Panc1 (cell line): ENCODE measurements at regions not wholly inside any gene's neighbourhood (a gene's known extent, or its start where the extent isn't known, plus 50 kb on each side); places are given as distances from the start of the nearest gene placed in this dataset.

ENCODE experiments used
- ATAC-seq: fragments of 200-7000 bp; cut with Tn5 transposase; 2 replicates; pipeline ENCODE4 v1.9.1; 2020; ENCODE audit warnings: mild to moderate bottlenecking, moderate library complexity
- BruUV-seq: library from RNA; stranded (reverse); fragments of 400-500 nt; replicated peaks from 2 replicates; lab custom pipeline; 2021; lab: Mats Ljungman, UMichigan
- CTCF ChIA-PET: fragments of 300-600 bp; sonication (Branson Sonifier 250); formaldehyde crosslinking; loops from one replicate; lab custom pipeline; 2022; ENCODE audit warnings: antibody characterized with exemption; lab: Charles Lee
- POLR2A ChIA-PET: fragments of 300-600 bp; sonication (Branson Sonifier 250); formaldehyde crosslinking; loops from one replicate; lab custom pipeline; 2022; ENCODE audit warnings: antibody characterized with exemption; lab: Charles Lee
- DNase-seq: peaks from one replicate; pipeline ENCODE4 v3.0.0-alpha.2; 2010; ENCODE audit warnings: low read depth, low spot score
- H3K27ac ChIP-seq: 2 replicates; pipeline ENCODE4 v1.5.1; 2011; ENCODE audit warnings: mild to moderate bottlenecking, low read length, inconsistent platforms
- H3K27me3 ChIP-seq: fragments of 200-500 bp; sonication (Bioruptor generic); 2 replicates; pipeline ENCODE4 v1.6.0; 2014; ENCODE audit warnings: low read length, inconsistent platforms; ENCODE audit not compliant: control insufficient read depth, insufficient read depth
- H3K36me3 ChIP-seq: fragments of 200-500 bp; sonication (Bioruptor generic); 2 replicates; pipeline ENCODE4 v1.5.1; 2014; ENCODE audit warnings: inconsistent platforms, mild to moderate bottlenecking, low read length, moderate library complexity; ENCODE audit not compliant: control insufficient read depth, insufficient read depth
- H3K4me1 ChIP-seq: 2 replicates; pipeline ENCODE4 v1.5.1; 2011; ENCODE audit warnings: inconsistent platforms, mild to moderate bottlenecking, low read length, moderate library complexity; ENCODE audit not compliant: control insufficient read depth, insufficient read depth
- H3K4me3 ChIP-seq, 2 experiments: 2 replicates each; pipeline ENCODE4 v1.5.1; 2011 to 2012; ENCODE audit warnings: low read depth in 2 of 2, low read length in 2 of 2, mild to moderate bottlenecking in 2 of 2, inconsistent platforms in 1 of 2, moderate library complexity in 1 of 2
- H3K9me3 ChIP-seq: fragments of 200-500 bp; sonication (Bioruptor generic); 2 replicates; pipeline ENCODE4 v1.5.1; 2014; ENCODE audit warnings: low read depth, mild to moderate bottlenecking, inconsistent platforms, low read length, moderate library complexity; ENCODE audit not compliant: control insufficient read depth, insufficient read depth
- POLR2AphosphoS5 ChIP-seq: IDR thresholded peaks from 2 replicates; pipeline ENCODE4 v1.6.1; 2012; ENCODE audit warnings: mild to moderate bottlenecking, low read depth, low read length, moderate library complexity
- SIN3A ChIP-seq: IDR thresholded peaks from 2 replicates; pipeline ENCODE4 v1.6.1; 2012; ENCODE audit warnings: low read depth, mild to moderate bottlenecking, low read length, moderate library complexity, borderline replicate concordance; ENCODE audit not compliant: insufficient read depth
- TCF7L2 ChIP-seq: IDR thresholded peaks from 2 replicates; pipeline ENCODE4 v1.6.1; 2011; ENCODE audit warnings: mild to moderate bottlenecking, low read depth, low read length, inconsistent platforms
- in situ Hi-C: cut with HindIII; loops from 2 replicates; pipeline ENCODE4 v1.10.0; 2016; ENCODE audit warnings: low sequenced_read_pairs, low pct_unique_long_range_greater_than_20kb
- intact Hi-C: fragments of 100-400 bp; cut with micrococcal nuclease; formaldehyde crosslinking; loops from one replicate; pipeline ENCODE4 v1.10.0; 2022; ENCODE audit not compliant: unreplicated experiment
- TF ChIP-seq, protein P1 (sequence below): fragments of 450-650 bp; IDR thresholded peaks from 2 replicates; pipeline ENCODE4 v1.5.1; 2017; ENCODE audit warnings: mild to moderate bottlenecking
- TF ChIP-seq, protein P2 (sequence below), 2 experiments: IDR thresholded peaks; 2 replicates each; pipeline ENCODE4 v1.6.1; 2011 to 2012; ENCODE audit warnings: low read depth in 2 of 2, control low read depth in 1 of 2, low read length in 1 of 2, mild to moderate bottlenecking in 1 of 2, moderate library complexity in 1 of 2; ENCODE audit not compliant: insufficient read depth in 1 of 2

DNA sequence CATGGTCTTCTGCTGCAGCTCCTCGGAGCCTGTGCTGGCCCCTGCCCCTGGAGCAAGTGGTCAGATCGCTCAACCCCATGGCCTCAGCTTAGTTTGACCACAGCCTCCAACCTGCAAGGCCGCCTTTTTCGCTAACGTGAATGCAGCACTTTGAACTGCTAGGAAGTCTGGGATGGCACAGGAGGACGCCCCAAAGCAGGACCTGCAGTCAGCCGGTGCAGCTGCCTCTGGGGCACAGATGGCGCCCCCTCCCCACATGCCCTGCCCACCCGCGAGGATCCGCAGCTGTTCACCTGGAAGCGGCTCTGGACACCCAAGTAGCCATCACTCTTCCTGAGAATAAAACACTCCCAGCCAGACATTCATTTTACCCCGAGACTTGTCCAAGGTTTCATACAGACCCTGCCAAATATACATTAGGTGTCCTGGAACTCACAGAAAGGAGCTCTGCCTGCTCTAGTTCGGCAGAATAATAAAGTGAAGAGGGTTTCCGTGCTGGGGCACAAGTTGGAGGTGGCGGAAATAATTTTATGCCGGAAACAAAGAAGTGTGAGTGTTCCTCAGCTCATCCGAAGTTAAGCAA lies 510.1 kb downstream of the EIPR1 start:
- peaks cover 3% of the 10 kb centered on the region; the same call in 1 of the 2 replicates for H3K27me3 ChIP-seq
- BruUV-seq: no TSS peak
- no peak for ATAC-seq
- DNase-seq: no peak
- no peaks in the 10 kb centered on the region for H3K9me3 ChIP-seq
- no peak overlapping the region for H3K4me3 ChIP-seq
- H3K36me3 ChIP-seq: no peaks in the 10 kb centered on the region
- in situ Hi-C loops: no loop called here
- ChIA-PET CTCF (no interaction called here), POLR2A (no interaction called here)
- no peak overlapping the region for H3K27ac ChIP-seq
- TF ChIP-seq TCF7L2 (no peak), POLR2AphosphoS5 (no peak), SIN3A (no peak)
- TF ChIP-seq, protein P1, sequence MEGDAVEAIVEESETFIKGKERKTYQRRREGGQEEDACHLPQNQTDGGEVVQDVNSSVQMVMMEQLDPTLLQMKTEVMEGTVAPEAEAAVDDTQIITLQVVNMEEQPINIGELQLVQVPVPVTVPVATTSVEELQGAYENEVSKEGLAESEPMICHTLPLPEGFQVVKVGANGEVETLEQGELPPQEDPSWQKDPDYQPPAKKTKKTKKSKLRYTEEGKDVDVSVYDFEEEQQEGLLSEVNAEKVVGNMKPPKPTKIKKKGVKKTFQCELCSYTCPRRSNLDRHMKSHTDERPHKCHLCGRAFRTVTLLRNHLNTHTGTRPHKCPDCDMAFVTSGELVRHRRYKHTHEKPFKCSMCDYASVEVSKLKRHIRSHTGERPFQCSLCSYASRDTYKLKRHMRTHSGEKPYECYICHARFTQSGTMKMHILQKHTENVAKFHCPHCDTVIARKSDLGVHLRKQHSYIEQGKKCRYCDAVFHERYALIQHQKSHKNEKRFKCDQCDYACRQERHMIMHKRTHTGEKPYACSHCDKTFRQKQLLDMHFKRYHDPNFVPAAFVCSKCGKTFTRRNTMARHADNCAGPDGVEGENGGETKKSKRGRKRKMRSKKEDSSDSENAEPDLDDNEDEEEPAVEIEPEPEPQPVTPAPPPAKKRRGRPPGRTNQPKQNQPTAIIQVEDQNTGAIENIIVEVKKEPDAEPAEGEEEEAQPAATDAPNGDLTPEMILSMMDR: no peak
- TF ChIP-seq, protein P2, sequence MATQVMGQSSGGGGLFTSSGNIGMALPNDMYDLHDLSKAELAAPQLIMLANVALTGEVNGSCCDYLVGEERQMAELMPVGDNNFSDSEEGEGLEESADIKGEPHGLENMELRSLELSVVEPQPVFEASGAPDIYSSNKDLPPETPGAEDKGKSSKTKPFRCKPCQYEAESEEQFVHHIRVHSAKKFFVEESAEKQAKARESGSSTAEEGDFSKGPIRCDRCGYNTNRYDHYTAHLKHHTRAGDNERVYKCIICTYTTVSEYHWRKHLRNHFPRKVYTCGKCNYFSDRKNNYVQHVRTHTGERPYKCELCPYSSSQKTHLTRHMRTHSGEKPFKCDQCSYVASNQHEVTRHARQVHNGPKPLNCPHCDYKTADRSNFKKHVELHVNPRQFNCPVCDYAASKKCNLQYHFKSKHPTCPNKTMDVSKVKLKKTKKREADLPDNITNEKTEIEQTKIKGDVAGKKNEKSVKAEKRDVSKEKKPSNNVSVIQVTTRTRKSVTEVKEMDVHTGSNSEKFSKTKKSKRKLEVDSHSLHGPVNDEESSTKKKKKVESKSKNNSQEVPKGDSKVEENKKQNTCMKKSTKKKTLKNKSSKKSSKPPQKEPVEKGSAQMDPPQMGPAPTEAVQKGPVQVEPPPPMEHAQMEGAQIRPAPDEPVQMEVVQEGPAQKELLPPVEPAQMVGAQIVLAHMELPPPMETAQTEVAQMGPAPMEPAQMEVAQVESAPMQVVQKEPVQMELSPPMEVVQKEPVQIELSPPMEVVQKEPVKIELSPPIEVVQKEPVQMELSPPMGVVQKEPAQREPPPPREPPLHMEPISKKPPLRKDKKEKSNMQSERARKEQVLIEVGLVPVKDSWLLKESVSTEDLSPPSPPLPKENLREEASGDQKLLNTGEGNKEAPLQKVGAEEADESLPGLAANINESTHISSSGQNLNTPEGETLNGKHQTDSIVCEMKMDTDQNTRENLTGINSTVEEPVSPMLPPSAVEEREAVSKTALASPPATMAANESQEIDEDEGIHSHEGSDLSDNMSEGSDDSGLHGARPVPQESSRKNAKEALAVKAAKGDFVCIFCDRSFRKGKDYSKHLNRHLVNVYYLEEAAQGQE (IDR thresholded peaks at IDR 0.05; ENCODE audit: insufficient read depth in 1 of 2, low read depth in 2 of 2, low read length in 1 of 2): no peak
- intact Hi-C loops: no loop called here
- no peaks in the 10 kb centered on the region for H3K4me1 ChIP-seq

DNA sequence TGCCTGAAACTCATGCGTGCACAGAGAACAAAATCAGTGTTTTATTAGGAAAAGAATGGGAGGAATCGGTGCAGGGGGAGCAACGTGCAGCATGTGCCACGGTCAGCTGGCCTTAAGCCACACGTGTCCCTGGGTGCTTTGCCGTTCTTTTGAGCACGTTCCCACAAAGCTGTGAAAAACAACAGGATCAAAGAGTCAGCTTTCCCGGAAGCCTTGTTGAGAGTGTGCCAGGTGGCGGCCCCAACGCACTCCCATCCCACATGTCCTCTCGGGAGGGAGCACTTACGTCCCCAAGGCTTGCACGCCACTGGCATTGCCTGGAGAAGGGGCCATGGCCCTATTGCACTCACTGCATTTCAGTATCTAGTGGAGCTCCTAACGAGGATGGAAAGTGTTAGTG lies 511.2 kb downstream of the EIPR1 start:
- TF ChIP-seq, protein P2 (IDR thresholded peaks at IDR 0.05; ENCODE audit: insufficient read depth in 1 of 2, low read depth in 2 of 2, low read length in 1 of 2): no peak
- TF ChIP-seq SIN3A (no peak), POLR2AphosphoS5 (no peak), TCF7L2 (no peak)
- TF ChIP-seq, protein P1: no peak
- intact Hi-C loops (no loop called here), in situ Hi-C loops (no loop called here)
- BruUV-seq: no TSS peak
- Histone ChIP-seq H3K27me3 (peaks cover 3% of the 10 kb centered on the region; the same call in 1 of the 2 replicates), H3K4me3 (no peak overlapping the region), H3K36me3 (no peaks in the 10 kb centered on the region), H3K27ac (no peak overlapping the region), H3K9me3 (no peaks in the 10 kb centered on the region), H3K4me1 (no peaks in the 10 kb centered on the region)
- CTCF ChIA-PET: no interaction called here
- ATAC-seq: no peak
- POLR2A ChIA-PET: no interaction called here
- no peak for DNase-seq
